ENCODE measurements at regions not wholly inside any gene's neighbourhood (a gene's known extent, or its start where the extent isn't known, plus 50 kb on each side); places are given as distances from the start of the nearest gene placed in this dataset.

DNA sequence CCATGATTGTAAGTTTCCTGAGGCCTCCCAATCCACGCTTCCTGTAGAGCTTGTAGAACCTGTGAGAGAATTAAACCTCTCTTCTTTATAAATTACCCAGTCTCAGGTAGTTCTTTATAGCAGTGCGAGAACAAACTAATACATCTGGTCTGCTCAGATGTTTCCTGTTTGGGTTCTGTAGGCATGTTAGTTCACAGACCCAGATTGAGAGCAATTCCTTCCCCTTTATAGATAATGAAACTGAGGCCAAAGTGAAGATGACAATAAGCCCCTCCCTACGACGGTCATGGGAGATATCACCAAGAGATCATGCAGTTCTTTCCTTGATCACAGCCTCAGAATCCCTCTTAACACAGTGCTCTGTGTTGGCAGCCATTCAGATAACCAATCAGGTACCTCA, 76.5 kb upstream of the CLMN start:
- DNase-seq (ENCODE audit: low spot score) = no peak
- TF ChIP-seq, protein P1, sequence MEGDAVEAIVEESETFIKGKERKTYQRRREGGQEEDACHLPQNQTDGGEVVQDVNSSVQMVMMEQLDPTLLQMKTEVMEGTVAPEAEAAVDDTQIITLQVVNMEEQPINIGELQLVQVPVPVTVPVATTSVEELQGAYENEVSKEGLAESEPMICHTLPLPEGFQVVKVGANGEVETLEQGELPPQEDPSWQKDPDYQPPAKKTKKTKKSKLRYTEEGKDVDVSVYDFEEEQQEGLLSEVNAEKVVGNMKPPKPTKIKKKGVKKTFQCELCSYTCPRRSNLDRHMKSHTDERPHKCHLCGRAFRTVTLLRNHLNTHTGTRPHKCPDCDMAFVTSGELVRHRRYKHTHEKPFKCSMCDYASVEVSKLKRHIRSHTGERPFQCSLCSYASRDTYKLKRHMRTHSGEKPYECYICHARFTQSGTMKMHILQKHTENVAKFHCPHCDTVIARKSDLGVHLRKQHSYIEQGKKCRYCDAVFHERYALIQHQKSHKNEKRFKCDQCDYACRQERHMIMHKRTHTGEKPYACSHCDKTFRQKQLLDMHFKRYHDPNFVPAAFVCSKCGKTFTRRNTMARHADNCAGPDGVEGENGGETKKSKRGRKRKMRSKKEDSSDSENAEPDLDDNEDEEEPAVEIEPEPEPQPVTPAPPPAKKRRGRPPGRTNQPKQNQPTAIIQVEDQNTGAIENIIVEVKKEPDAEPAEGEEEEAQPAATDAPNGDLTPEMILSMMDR (IDR thresholded peaks at IDR 0.05; ENCODE audit: extremely low read depth, missing control alignments) = no peak

DNA sequence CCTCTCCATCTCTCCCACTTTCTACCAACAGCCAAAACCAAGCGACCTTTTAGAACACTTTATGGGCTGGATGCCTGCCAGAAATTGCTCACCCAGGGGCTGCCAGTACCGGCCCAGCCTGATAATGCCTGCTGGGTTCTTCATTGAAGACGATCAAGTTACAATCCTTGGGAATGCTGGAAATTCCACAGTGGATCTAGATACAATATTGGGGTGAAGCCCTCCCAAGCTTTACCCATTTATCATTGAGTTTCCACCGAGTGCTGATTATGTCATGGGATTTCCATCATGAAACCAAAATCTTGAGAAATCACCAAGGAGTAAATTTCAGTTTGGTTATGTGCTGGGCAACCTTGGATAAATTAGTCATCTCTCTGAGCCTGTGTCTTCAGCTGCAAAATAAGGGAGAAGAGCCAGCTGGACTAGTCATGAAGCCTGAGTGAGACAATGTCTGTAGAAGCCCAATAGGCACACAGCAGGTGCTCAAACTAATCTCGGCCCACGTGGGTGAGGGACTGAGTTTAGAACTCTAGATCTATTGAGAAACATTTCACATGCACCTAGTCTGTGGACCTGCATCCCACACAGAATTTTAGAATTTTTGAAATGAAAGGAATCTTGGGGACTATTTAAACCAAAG, 75.5 kb upstream of the CLMN start:
- DNase-seq (ENCODE audit: low spot score) = no peak
- TF ChIP-seq, protein P1 (IDR thresholded peaks at IDR 0.05; ENCODE audit: extremely low read depth, missing control alignments) = no peak

DNA sequence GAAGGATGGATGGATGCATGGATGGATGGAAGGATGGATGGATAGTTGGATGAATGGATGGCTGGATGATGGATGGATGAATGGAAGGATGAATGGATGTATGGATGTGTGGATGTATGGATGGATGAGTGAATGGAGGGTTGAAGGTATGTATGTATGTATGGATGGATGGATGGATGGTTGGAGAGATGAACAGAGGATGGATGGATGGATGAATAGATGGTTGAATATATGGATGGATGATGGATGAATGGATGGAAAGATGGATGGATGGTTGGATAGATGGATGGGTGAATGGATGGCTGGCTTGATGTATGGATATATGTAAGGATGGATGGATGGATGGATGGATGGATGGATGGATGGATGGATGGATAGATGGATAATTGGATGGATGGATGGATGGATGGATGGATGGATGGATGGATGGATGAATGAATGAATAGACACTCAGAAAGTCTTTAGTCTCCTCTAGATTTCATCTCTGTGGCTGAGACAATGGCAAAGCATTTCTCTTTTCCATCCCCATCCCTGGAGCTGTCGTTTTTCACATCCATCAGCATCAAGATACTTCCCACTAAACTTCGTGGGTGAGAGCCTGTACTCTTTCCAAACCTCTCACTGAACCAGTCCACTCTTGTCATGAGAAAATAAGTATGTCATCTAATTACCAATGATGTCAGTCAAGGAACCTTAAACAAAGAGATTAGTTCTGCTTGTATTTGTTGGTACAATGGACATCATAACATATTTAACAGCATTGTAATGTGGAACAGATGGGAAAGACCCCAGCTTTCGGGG, 74.8 kb upstream of the CLMN start:
- TF ChIP-seq, protein P1 (IDR thresholded peaks at IDR 0.05; ENCODE audit: extremely low read depth, missing control alignments) = no peak
- no peak for DNase-seq (ENCODE audit: low spot score)

DNA sequence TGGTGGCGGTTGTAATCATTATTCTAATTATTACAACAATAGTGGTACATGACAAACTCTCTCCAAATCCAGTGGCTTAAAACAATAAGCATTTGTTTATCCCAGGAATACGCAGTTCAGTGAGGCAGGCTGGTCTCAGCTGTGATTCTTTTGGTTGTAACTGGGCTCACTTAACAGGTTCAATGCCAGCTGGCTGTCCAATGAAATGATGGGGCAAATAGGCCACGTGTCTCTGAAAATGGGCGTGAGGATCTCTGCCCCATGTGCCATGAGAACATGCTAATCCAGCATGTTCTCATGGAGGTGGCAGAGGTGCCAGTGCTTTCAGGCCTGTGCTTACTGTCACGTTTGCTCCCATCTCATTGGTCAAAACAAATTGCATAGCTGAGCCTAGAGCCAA, 73.1 kb upstream of the CLMN start:
- TF ChIP-seq, protein P1 (IDR thresholded peaks at IDR 0.05; ENCODE audit: extremely low read depth, missing control alignments) = no peak
- DNase-seq (ENCODE audit: low spot score) = no peak

DNA sequence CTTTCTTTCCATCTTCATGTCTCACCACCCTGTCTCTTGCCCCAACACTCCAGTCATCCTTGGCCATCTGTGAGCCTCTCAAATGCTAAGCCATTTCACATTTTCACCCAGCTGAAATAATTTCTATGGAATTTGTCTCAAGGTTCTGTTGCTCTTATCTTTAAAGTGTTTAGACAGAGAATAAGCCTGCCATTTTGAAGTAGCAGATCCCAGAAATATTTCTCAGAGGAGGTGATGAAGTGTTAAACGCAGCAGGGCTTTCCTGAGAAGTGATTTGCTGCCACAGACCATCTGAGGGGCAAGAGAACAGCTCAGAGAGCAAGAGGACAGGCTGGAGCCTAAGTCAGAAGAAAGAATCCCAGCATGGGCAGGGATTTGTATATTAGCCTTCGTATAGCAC, 71.6 kb upstream of the CLMN start:
- no peak for DNase-seq (ENCODE audit: low spot score)
- TF ChIP-seq, protein P1 (IDR thresholded peaks at IDR 0.05; ENCODE audit: extremely low read depth, missing control alignments) = no peak

DNA sequence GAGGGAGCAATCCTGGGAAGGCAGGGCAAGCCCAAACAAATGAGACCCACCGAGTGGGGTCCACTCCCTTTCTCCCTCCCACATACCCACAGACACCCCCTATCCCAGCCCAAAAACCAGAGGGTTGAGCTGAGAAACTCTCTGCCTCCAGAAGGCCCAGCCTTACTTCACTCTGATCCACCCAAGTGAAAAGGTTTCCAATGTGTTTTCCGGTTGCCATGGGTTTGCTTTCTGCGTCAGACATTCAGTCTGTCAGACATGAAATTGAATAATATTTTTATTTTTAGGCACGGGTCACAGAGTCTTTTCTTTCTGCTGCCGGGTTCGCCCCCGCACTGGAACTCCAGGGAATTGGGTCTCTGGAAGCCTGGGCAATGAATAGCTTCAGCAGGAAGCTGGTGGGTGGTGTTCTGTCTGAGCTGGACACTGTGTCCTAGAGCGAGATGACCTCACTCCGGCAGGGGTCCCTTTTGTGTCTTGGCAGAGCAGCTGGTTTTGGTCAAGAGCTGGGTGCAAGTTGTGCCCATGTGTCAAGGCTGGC, 69.8 kb upstream of the CLMN start:
- DNase-seq (ENCODE audit: low spot score) = no peak
- TF ChIP-seq, protein P1 (IDR thresholded peaks at IDR 0.05; ENCODE audit: extremely low read depth, missing control alignments) = no peak

DNA sequence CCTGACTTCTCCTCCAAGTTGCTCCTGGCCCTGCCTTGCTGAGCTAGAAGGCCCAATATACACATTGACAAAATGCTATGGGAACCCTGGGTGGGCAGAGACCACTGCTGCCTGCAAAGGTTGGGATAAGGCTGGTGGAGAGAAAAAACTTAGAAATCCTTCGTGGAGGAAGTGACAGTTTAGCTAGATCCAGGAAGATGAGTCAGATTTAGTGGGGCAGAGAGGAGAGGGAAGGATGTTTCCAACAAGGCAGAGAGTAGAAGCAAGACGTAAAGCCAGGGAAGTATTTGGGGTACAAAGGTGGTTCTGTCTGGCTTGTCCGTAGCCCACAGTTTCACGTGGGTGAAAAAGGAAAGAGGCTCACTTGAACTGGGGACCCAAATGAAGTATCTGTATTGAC, 69.0 kb upstream of the CLMN start:
- no peak for DNase-seq (ENCODE audit: low spot score)

More for the DNA sequence above, 69.0 kb upstream of the CLMN start:
- TF ChIP-seq, protein P1 (IDR thresholded peaks at IDR 0.05; ENCODE audit: extremely low read depth, missing control alignments) = no peak

Data from GM20000 (cell line).